Esophagus squamous epithelium (tissue), 4 donors: ENCODE measurements at regions not wholly inside any gene's neighbourhood (a gene's known extent, or its start where the extent isn't known, plus 50 kb on each side); places are given as distances from the start of the nearest gene placed in this dataset.

ENCODE experiments used
- CTCF ChIP-seq, 6 experiments: fragments of 450-650 bp in 4 of 6; fragments of 200-600 bp in 2 of 6; sonication (generic) in 2 of 6; IDR thresholded peaks; one replicate each; pipeline ENCODE4 v1.5.1; 2016 to 2019; ENCODE audit warnings: antibody characterized with exemption in 6 of 6, mild to moderate bottlenecking in 4 of 6, moderate library complexity in 4 of 6
- POLR2A ChIP-seq, 4 donors: fragments of 450-650 bp; IDR thresholded peaks; one replicate each; pipeline ENCODE4 v1.6.1; 2017; ENCODE audit warnings: antibody characterized with exemption in 4 of 4, mild to moderate bottlenecking in 4 of 4, moderate library complexity in 3 of 4

- TF ChIP-seq CTCF (IDR thresholded peaks at IDR 0.05), result no peak
- TF ChIP-seq POLR2A (IDR thresholded peaks at IDR 0.05), result no peak
Measured at GRCh38 chr19:28074773-28075172, 1138.2 kb downstream of the UQCRFS1 start.
